Activated naive CD4-positive, alpha-beta T cell (primary cell): ENCODE measurements at regions not wholly inside any gene's neighbourhood (a gene's known extent, or its start where the extent isn't known, plus 50 kb on each side); places are given as distances from the start of the nearest gene placed in this dataset.

Experiments
- DNase-seq, 4 experiments: peaks; one replicate each; lab custom pipeline; 2025; lab: John Stamatoyannopoulos, UW

DNA sequence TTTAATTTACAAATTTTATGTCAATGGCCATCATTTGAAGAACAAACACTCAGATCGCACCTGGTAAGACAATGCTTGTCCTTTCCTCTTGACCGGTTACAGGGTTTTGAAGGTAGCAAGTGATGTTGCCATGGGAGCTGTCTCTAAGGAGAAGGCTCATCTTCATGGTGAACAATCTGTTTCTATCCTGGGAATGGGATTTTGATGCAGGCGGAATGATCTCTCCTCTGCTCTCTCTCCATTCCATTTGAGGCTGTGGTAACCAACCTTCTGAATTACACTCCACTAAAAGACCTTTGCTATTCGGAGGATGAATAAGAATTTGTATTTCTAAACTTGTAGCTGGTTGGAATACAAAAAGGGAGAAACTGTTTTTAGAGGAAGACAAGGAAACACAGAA is 57.9 kb upstream of the SLC5A9 start:
- no peak for DNase-seq

DNA sequence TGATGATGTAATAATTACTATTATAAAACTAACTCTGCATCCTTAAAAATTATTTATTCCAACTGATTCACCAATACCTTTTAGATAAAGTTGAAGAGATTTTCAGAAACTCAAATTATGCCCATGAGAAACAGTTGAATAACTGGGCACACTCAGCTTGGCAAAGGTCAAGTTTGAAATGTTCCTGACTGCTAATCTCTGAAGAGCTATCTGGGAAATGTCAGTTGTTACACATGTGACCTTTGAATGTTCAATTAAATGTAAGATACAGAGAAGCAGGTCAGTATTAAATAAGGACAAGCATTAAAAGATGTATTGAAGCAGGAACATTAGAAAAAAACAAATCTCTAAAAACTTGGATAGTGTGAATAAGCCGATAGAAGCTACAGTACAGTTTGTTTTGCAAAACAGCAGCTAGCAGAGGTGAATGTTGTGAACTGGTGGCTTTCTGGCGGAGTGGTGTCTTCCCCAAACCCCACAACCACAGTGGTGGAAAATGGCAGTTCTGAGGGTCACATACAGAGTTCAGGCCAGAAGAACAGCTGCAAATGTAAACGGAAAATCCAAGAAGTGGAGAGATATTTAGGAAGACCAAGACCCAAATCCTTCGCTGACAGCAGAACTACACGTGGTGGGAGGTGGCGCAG is 61.9 kb upstream of the SLC5A9 start:
- no peak for DNase-seq

DNA sequence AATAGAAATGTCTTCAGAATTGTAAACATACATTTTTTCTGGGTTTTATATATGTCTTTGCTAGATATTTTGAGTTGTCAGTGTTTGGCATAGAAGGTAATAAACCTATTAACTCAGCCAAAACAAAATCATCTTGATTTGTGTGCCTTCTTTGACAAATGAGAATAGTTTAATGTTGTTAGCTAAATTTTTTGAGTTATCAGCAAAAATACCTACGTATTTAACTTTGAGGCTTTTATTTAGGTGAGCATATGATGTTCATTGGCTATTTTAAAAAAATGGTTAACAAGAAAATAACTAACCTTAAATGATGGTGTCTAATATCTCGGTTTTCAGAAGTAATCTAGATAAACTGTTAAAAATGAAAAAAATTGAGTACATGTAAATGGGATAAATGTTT is 83.2 kb upstream of the SLC5A9 start:
- no peak for DNase-seq

DNA sequence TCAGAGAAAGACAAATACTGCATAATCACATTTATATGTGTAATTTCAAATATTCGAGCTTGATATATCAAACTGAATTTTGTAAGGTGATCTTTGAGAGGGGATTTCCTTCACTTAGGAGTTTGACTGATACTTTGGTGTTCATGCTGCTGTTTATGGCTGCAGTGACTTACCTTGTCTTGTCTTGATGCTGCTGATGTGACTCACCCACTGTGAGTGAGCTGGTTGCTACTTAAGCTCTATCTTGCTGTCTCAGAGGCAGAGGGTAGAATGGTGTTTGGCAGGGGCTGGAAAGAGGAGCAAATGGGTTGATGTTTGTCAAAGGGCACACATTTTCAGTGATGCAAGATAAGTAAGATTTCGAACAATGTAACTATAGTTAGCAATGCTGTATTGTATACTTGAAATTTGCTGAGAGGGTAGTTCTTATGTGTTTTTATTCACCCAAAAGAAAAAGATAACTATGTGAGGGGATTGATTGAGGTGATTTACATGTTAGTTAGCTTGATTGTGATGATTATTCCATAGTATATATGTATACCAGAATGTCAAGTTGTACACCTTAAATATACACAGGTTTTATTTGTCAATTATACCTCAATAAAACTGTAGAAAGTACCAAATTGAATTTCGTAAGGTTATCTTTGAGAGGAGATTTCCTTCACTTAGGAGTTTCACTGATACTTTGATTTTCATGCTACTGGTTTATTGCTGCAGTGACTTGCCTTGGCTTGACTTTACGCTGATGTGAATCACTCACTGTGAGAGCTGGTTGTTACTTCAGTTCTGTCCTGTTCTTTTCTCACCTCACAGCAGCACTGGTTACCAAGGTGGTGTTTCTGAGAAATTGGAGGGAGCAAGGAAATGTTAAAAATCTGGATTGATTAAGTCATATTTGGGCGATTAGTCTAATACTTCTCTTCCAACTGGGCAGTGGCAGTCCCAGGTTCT is 94.5 kb upstream of the SLC5A9 start:
- DNase-seq: no peak

DNA sequence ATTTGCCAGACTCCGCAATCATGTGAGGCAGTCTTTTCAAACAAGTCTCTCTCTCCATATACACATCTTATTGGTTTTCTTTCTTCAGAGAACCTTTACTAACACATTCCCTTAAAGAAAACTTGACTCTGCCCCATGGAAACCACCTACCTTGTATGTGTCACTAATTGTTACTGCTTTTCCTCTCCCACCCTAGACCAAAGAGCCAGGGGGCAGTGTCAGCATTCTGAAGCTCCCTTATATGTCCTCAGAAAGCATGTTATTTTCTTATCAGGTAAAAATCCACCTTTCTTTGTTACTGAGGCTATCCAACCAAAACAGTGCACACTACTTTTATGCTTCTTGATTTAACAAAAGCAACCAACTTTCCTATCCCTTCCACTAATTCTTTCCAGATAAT is 98.9 kb upstream of the SLC5A9 start:
- DNase-seq: no peak

DNA sequence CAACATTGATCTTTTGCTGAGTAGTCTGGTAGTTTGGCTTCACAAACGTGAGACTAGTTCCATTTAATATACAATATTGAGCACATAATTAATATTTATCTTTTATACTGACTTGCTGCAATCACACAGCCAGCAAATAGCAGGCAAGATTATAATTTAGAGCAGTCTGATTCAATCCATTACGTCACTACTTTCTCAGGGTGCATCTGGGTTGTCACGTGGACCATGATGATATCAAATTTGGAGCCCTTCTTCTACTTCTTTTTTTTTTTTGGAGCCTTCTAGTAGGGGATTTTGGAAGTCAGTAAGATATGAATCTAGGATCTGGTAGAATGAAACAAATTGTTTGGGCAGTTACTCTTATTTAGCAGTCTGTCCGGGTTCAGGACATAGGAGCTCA is 100.6 kb upstream of the SLC5A9 start:
- DNase-seq: no peak

DNA sequence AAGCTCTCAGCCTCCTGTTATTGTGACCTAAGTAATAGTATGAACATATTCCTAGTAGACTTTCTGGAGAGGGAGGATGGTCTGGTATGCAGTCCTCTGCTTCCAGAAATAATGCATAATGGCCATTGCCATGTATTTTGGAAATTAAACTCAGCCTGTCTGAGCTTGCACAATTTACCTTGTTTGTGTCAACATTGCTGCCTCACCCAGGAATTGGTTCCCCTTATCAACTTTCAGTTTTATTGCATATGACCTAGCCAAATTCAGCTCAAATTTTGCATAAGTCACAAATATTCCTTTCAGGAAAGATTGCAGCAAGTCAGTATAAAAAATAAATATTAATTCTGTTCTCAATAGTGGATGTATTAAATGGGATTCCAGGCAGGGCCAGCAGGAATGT is 101.9 kb upstream of the SLC5A9 start:
- DNase-seq: no peak

DNA sequence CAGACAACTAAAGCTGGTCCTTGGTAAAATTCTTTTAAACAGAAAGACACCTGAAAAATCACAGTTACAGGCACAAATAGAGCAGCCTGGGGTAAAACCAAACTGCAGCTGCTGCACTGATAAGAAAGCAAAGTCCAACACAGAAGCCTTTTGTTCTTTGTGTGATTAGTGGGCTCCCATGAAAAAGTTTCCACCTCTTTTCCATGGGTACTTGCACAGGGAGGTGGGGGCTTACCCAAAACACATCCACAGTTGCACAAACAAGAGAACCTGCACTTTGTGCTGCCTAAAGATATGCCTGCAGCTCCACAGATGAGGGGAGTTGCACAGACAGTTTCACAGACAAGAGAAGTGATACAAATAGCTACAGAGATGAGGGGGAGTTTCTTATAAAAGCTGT is 106.7 kb upstream of the SLC5A9 start:
- DNase-seq: no peak

DNA sequence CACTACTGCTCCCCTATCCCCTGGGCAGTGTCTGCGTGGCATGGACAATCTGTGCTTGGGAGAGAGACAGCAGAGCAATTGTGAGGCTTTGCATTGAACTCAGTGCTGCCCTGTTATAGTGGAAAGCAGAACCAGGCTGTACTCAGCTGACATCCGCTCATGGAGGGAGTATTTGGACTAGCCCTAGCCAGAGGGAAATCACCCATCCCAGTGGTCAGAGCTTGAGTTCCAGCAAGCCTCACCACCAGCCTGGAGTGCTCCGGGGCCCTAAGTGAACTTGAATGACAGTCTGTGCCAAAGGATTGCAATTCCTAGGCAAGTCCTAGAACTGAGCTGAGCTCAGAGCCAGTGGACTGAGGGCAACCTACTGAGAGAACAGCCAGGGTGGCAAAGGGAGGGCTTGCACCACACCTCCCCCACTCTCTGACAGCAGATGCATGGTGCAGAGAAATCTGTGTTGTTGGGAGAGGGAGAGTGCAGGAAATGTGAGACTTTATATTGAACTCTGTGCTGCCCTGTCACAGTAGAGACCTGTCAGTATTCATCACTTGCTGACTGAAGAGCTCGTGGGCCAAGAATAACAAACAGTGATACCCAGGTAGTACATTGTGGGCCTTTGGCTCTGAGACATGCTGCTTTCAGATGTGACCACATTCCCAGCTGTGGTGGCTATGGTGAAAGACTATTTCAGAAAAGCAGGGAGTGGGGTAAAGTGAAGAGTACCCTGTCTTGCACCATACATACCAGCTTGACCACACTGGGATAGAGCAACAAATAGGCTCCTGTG is 107.7 kb upstream of the SLC5A9 start:
- DNase-seq: no peak

DNA sequence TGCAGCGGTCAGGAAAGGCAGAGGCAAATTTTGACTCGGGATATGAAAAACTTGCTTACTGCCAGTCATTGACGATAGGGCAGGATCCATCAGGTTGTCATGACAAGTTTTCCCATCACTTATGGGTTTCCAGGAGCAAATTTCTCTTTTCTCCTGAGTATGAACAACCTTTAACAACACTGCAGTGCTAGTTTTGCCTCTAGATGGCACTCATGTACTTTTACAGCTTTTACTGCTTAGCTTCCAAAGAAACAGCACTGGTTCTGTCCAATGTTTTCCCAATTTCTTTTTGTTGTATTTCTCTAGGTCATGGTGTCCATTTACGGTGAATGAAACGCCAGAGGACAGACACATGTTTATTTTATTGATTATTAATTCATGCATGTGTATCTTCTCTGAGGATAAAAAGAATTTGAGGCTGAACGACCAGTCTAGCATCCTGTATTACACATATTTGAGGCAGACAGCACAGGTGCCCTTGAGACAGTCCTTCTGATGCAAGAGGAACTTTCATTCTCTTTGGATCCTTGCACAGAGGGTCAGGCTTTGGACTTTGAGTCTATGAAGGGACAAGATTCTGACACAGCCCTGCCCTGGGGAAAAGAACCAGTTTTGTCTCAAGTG is 112.3 kb upstream of the TRABD2B start:
- no peak for DNase-seq

DNA sequence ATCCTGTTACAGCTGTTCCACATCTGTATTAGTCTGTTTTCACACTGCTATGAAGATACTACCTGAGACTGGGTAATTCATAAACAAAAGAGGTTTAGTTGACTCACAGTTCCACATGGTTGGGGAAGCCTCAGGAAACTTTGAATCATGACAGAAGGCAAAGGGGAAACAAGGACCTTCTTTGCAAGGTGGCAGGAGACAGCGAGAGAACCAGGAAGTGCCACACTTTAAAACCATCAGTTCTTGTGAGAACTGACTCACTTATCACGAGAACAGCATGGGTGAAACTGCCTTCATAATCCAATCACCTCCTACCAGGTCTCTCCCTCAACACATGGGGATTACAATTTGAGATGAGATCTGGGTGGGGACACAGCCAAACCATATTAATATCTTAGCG is 110.3 kb upstream of the TRABD2B start:
- DNase-seq: no peak

DNA sequence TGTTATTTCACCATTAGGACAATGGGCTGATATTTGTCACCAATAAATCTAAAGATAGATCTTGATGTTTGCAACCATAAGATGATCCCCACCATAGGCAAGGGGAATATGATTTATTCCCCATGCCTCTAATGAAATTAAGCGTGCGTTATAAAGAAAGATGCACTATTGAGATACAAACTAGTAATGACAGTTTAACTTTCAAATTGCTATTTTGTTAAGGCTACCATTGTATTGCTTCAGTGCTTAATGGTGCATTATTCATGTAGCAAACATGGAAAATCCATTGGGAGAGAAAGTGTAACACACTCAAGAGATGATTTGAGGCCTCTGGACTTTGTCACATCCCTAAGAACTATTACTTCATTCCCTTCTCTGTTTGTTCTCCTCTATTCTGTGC is 108.9 kb upstream of the TRABD2B start:
- DNase-seq: no peak

DNA sequence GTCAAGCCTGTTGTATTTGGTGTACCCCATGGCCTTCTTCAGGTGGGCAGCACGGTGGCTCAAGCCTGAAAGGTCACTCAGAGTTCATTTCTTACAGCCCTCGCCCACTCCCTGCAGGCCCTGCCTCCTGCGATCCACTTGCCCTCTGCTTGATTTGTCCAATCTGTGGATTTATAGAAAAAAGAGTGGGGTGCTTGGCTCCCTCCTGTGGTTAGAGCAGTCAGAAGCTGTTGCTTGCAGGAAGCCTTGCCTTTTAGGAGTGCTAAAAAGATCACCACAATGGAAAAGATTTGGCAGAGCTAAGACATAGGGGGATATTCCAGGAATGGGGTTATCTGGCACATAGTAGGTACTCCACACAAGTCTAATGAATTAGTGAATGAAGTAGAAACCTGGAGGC is 108.0 kb upstream of the TRABD2B start:
- no peak for DNase-seq

DNA sequence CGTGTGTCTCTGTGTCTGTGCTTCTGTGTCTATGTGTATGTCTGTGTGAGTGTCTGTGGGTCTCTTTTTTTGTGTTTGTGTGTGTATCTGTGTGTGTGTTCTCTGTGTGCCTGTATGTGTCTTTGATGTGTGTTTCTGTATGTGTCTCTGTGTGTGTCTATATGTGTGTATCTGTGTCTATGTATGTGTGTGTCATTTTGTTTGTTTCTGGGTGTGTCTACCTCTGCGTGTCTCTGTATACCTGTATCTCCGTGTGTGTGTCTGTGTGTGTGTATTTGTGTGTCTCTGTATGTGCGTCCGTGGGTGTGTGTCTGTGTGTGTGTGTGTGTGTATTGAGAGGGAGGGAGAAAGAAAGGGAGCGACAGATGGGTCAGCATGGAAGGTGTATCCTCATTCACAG is 106.3 kb upstream of the TRABD2B start:
- no peak for DNase-seq

DNA sequence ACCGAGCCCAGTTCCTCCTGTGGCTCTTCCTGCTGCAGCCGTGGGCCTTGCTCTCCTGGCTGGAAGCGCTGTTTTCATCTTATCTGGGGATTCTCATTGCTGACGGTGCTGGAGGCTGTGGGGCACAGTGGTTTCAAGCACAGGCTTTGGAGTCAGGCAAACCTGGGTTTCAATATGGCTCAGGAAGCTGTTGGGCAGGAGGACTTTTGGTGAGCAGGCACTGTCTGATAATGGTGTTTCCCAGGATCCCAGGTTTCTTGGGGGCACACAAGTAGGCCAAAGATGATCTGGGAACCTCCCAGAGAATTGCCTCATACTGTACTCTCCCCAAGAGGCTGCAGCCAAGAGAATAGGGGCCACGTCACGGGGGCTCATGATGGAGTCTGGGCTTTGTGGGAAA is 105.6 kb upstream of the TRABD2B start:
- no peak for DNase-seq

DNA sequence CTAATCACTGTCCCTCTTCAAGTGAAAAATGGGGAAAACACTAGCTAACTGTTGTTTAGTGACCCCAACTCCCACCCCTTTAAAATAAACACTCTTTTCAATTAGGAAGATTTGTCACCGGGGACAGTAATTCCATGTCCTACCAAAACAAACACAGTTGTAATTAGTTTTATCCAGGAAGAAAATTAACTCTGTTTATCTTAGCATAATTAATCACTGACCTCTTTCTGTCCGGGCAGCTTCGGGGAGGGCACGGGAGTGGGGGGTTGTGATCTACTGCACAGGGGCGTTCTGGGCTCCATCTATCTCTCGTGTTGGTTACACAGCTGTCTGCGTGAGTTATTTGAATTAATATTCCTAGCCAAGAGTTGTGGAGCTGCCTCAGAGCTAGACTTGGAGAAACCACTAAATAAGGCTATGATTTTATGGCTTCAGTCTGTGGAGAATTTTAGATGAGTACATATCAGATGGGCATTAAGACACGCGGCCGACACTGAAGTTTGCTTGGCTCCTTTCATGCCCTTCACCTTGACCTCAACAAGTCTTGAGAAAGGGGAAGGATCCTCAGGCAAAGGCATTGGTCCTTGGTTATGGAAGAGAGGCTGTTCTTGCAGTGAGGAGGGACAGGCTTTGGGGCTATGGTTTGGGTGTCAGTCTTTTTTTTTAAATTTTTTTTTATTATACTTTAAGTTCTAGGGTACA is 102.0 kb upstream of the TRABD2B start:
- no peak for DNase-seq

DNA sequence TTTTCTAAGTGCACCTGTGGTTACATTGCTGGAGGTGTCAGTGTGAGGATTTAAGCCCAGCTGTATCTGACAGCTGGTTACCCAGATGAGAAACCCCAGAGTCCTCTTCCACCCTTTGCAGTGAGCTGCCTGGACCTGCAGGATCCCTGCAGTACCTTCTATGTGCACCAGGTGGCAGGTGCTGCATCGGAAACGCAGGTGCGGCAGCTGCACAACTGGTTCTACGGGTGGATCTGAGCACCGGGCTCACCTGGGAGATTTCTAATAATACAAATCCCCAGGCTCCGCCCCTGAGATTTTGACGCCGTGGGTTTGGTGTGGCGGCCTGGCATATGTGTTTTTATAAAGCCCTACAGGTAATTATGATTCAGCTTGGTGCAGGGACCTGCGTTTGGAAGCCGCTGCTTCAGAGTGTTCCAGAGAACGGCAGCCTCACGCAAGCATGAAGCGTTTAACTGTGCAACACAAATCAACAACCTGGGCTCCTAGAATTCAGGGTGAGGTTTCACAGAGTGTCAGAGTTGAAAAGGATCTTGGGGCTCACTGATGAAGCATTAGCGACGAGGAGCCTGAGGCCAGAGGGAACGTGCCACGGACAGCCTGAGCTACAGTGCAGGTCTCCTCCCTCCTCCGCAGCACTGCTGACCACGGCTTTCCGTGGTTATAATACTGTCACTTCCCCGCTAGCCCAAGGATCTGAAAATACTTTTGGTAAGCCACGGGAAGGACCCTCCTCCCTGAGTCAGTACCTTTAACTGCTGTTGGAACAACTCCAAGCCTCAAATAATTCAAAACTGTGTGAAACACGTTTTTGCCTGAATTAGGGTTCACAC is 96.7 kb upstream of the TRABD2B start:
- peak; percentile 10 to 66 (median 40) for DNase-seq

DNA sequence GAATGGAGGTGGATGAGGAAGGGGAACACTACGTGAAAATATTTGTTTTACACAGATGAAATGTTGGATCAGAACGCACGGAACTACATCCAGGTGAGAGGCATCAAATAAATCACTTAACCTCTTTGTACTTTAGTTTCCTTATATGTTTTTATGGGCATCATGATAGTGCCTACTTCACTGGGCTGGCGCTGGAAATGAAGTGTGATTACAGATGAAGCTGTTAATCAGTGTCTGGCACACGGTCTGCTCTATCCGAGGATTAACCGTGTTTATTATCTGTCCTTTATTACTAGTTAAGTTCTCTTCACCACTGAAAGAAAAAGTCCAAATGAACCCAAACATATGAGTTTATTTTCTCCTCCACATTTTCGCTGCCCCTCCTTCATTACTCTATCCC is 96.0 kb upstream of the TRABD2B start:
- no peak for DNase-seq

DNA sequence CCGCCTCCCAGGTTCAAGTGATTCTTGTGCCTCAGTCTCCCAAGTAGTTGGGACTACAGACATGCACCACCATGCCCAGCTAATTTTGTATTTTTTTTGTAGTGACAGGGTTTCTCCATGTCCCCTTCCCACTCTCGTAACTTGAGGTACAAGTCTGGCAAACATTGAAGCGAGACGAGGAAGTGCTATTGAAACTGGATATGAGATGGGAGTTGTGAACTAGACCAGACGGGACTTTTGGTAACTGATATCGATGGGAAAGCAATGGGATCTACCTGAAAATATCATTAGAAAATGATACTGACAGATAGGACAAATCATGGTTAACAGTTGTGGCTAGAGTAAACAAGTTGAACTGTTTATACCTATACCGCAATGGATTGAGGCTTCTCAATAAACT is 95.2 kb upstream of the TRABD2B start:
- DNase-seq: no peak

DNA sequence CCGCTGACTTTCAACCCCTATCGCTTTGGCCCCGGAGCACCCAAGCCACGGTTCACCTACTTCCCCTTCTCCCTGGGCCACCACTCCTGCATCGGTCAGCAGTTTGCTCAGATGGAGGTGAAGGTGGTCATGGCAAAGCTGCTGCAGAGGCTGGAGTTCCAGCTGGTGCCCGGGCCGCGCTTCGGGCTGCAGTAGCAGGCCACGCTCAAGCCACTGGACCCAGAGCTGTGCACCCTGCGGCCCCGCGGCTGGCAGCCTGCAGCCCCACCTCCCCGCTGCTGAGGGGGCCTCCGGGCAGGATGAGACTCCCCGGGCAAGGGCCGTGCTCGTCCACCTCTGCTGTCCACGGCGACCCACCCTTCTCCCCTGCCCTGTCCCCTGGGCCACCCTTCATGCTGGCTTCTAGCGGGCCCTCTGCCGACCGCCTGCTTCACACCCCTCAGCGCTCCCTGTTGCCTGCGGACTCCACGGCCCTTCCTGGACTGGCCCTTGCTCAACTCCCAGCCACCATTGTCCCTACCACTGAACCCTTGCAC is 92.2 kb upstream of the TRABD2B start:
- no peak for DNase-seq

DNA sequence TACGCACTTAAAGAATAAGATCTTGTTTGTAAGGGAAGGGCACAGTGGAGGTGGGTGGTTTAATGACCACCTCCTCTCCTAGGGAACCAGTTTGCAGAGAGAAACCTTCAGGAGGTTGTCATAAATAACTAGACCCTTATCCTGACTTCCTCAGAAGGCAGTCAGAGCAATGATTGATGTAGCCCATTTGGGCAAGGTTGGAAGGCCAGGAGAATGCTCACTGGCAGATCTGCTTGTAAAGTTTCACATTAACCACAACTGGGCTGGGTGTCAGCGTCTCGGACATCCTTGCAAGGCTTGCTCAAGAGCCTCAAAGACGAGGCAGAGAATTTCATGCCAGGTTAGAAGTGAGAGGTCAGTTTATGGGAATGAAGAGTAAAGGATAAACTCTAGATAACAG is 87.6 kb upstream of the TRABD2B start:
- no peak for DNase-seq
